Esophagus squamous epithelium (tissue), 5 donors: ENCODE measurements at regions not wholly inside any gene's neighbourhood (a gene's known extent, or its start where the extent isn't known, plus 50 kb on each side); places are given as distances from the start of the nearest gene placed in this dataset.

Source experiments
- DNase-seq: peaks from one replicate; lab custom pipeline; 2025; lab: John Stamatoyannopoulos, UW
- H3K27ac ChIP-seq, 4 donors: fragments of 200-600 bp; sonication (generic); one replicate each; pipeline ENCODE4 v1.5.1; 2016 to 2019; ENCODE audit warnings: mild to moderate bottlenecking in 1 of 4
- H3K27me3 ChIP-seq, 4 donors: fragments of 200-600 bp; sonication (generic); 1 replicate in 3 of 4; 2 replicates in 1 of 4; pipeline versions ENCODE4 v1.5.1 to v1.6.0; 2017 to 2021; ENCODE audit warnings: antibody characterized with exemption in 1 of 4
- H3K36me3 ChIP-seq, 3 donors: fragments of 200-600 bp; sonication (generic); one replicate each; pipeline ENCODE4 v1.5.1; 2016 to 2019
- H3K4me1 ChIP-seq, 3 donors: fragments of 200-600 bp; sonication (generic); one replicate each; pipeline ENCODE4 v1.5.1; 2017 to 2019
- H3K4me3 ChIP-seq, 4 donors: fragments of 200-600 bp; sonication (generic); 1 replicate in 3 of 4; 2 replicates in 1 of 4; pipeline ENCODE4 v1.5.1; 2016 to 2019; ENCODE audit warnings: mild to moderate bottlenecking in 2 of 4, moderate library complexity in 1 of 4
- H3K9me3 ChIP-seq, 3 donors: fragments of 200-600 bp; sonication (generic); one replicate each; pipeline ENCODE4 v1.5.1; 2016 to 2019
- POLR2A ChIP-seq, 4 donors: fragments of 450-650 bp; IDR thresholded peaks; one replicate each; pipeline ENCODE4 v1.6.1; 2017; ENCODE audit warnings: antibody characterized with exemption in 4 of 4, mild to moderate bottlenecking in 4 of 4, moderate library complexity in 3 of 4
- WGBS, 2 donors: methylation state at CpG; one replicate each; pipeline ENCODE4 v1.1.5; 2018; 5-methylcytosine and 5-hydroxymethylcytosine counted together
- intact Hi-C: fragments of 100-400 bp; cut with DNase I; formaldehyde crosslinking; loops from one replicate; pipeline ENCODE4 v1.15.0; 2022
- TF ChIP-seq, protein P1 (sequence below), 6 experiments: fragments of 450-650 bp in 4 of 6; fragments of 200-600 bp in 2 of 6; sonication (generic) in 2 of 6; IDR thresholded peaks; one replicate each; pipeline ENCODE4 v1.5.1; 2016 to 2019; ENCODE audit warnings: antibody characterized with exemption in 6 of 6, mild to moderate bottlenecking in 4 of 6, moderate library complexity in 4 of 6
- donor health status: DM: yes; HTN: yes; CAD: no.

DNA sequence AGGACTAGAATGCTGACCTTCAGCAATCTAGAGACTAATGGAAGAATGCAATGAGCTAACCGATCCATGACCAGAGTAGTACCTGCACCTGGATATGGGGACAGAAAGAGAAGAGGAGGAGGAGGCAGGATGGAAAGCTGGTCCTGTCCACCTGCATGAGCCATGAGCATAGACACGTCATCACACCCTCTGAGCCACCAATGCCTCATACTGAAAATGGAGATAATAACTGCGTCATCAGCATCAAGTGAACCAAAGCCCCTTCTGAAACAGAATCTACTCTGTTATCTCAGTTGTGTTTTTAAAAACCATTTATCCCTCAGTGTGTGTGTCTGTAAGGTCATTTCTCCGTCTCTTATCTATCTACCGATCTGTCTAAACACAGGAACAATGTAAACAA, 327.0 kb downstream of the BCL11B start:
- Histone ChIP-seq H3K27me3 (no peaks in the 10 kb centered on the region), H3K27ac (no peak overlapping the region), H3K9me3 (no peaks in the 10 kb centered on the region), H3K4me1 (peaks cover 5 to 43% (median 34%) of the 10 kb centered on the region in 3 donors), H3K36me3 (no peaks in the 10 kb centered on the region), H3K4me3 (no peak overlapping the region)
- TF ChIP-seq, protein P1, sequence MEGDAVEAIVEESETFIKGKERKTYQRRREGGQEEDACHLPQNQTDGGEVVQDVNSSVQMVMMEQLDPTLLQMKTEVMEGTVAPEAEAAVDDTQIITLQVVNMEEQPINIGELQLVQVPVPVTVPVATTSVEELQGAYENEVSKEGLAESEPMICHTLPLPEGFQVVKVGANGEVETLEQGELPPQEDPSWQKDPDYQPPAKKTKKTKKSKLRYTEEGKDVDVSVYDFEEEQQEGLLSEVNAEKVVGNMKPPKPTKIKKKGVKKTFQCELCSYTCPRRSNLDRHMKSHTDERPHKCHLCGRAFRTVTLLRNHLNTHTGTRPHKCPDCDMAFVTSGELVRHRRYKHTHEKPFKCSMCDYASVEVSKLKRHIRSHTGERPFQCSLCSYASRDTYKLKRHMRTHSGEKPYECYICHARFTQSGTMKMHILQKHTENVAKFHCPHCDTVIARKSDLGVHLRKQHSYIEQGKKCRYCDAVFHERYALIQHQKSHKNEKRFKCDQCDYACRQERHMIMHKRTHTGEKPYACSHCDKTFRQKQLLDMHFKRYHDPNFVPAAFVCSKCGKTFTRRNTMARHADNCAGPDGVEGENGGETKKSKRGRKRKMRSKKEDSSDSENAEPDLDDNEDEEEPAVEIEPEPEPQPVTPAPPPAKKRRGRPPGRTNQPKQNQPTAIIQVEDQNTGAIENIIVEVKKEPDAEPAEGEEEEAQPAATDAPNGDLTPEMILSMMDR (IDR thresholded peaks at IDR 0.05), result no peak
- TF ChIP-seq POLR2A (IDR thresholded peaks at IDR 0.05), result no peak
- intact Hi-C loops, result no loop called here
- 85 to 93% methylated on average over 5 of the region's 5 CpGs for WGBS, 2 donors
- no peak for DNase-seq

DNA sequence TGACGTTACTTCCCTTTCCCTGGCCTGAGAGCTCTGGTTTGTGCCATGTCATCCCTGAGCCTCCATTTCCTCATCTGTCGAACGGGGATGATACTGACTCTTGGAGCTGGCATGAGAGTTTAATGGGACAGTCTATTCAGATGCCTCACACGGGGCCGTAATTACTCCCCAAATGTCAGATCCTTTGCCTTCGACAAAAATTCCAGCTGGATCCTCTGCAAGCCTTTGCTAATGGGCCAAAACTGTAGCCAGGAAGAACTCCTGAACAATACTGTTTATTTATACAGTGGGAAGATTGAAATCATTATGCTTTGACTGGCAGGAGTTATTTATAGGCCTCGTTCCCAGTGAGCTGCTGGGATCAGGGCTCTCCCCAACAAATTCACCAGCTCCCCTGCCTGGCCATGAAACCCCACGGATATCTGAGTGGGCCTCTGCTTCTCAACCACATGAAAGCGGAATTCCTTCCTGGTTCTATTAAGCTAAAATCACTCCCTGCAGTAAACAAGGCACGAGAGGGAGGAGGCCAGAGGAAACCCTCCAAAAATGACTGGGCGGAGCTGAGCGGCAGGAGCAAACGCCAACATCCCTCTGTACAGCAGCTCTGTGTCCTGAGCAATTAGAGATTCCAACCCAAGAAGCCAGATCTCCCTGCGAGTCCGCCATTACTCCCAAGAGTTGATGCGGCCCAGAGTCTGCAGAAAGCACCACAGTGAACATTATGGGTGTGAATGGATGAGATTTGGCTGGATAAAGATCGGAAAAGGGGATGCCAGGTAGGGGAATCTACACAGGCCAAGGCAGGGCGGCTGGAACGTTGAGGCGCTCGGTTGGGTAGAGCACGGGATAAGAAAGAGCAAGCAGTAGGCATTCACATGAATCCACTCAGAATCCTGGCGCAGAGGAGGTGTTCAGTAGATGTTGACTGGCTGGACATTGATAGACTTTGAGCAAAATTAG, 326.1 kb downstream of the BCL11B start:
- Histone ChIP-seq H3K4me3 (no peak overlapping the region), H3K36me3 (no peaks in the 10 kb centered on the region), H3K9me3 (no peaks in the 10 kb centered on the region), H3K4me1 (peaks cover 5 to 50% (median 34%) of the 10 kb centered on the region in 3 donors), H3K27me3 (no peaks in the 10 kb centered on the region), H3K27ac (peak overlapping the region in 3 of 4 donors; percentile 27 to 76 (median 71))
- WGBS, 2 donors, result 71 to 81% methylated on average over 17 to 20 of the region's 23 CpGs
- TF ChIP-seq, protein P1 (IDR thresholded peaks at IDR 0.05), result no peak
- no peak for TF ChIP-seq POLR2A (IDR thresholded peaks at IDR 0.05)
- intact Hi-C loops, result no loop called here
- DNase-seq, result no peak

DNA sequence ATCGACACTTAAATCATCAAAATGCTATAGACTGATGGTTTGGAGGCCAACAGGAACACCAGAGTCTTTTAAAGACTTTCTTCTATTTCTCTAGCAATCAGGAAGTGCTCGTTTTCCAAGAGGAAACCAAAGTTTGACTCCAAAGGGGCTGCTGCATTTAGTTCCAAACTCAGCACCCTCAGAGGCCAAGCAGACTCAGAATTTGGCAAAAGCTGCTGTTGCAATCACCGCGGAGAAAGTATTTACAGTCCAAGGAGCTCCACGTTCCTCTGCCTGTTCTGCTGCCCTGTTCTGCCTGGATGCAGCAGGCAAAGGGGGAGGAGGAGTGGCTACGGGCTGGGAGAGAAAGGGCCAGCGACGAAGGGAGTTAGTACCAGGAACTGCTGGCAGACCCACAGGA, 325.1 kb downstream of the BCL11B start:
- no peak for DNase-seq
- 10 to 42% methylated on average over 2 to 6 of the region's 8 CpGs for WGBS, 2 donors
- Histone ChIP-seq H3K9me3 (no peaks in the 10 kb centered on the region), H3K27me3 (no peaks in the 10 kb centered on the region), H3K4me3 (peak overlapping the region in 1 of 4 donors; percentile 35), H3K27ac (peak overlapping the region in 3 of 4 donors; percentile 48 to 71 (median 61)), H3K36me3 (no peaks in the 10 kb centered on the region), H3K4me1 (peaks cover 5 to 50% (median 34%) of the 10 kb centered on the region in 3 donors)
- intact Hi-C loops, result no loop called here
- no peak for TF ChIP-seq POLR2A (IDR thresholded peaks at IDR 0.05)
- TF ChIP-seq, protein P1 (IDR thresholded peaks at IDR 0.05), result no peak

DNA sequence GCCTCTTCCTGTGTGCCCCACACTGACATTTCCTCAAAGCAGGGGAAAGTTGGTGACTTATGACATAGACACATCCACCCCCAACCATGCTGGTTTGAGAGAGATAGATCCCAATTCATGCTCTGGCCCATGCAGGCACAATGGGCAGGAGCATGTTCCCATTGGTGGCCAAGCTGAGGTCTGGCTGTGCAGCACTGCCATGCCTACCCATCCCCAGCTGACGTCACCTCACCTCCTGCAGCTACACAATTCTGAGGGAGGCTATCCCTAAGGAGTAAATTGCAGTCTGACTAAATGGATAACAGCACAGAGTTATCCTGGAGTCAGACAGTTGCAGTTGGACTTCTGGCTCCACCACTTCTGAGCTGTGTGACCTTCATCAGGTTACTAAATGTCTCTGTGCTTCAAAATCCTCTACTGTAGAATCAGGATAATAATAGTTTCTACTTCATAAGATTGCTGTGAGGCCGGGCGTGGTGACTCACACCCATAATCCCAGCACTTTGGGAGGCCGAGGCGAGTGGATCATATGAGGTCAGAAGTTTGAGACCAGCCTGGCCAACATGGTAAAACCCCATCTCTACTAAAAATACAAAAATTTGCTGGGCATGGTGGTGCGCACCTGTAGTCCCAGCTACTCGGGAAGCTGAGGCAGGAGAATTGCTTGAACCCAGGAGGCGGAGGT, 323.9 kb downstream of the BCL11B start:
- Histone ChIP-seq H3K27ac (peak overlapping the region in 1 of 4 donors; percentile 71), H3K27me3 (no peaks in the 10 kb centered on the region), H3K36me3 (no peaks in the 10 kb centered on the region), H3K4me1 (peaks cover 9 to 58% (median 39%) of the 10 kb centered on the region in 3 donors), H3K4me3 (no peak overlapping the region), H3K9me3 (no peaks in the 10 kb centered on the region)
- intact Hi-C loops, result no loop called here
- DNase-seq, result no peak
- TF ChIP-seq, protein P1 (IDR thresholded peaks at IDR 0.05), result no peak
- TF ChIP-seq POLR2A (IDR thresholded peaks at IDR 0.05), result no peak
- 52 to 78% methylated on average over 5 to 7 of the region's 8 CpGs for WGBS, 2 donors

DNA sequence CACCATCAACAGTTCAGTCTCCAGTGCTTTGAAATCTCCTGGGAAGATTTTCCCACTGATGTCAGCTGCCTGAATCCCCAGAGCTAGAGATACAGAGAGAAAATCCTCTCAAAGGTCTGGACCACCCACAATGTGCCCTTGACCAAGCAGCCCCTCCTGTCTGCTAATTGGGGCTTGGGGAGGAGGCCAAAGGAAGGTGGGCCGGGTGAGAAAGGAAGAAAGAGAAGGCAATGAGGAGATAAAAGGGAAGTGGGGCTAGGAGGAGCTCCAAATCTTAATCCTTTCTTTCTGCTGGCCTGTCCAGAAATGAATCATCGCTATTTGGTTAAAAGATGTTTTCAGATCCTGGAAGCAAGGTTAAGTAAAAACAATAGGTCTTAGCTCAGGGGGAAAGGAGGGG, 322.9 kb downstream of the BCL11B start:
- peaks cover 19 to 68% (median 49%) of the 10 kb centered on the region in 3 donors for H3K4me1 ChIP-seq
- 0 to 39% methylated on average over 2 of the region's 2 CpGs for WGBS, 2 donors
- intact Hi-C loops, result no loop called here

More for the DNA sequence above, 322.9 kb downstream of the BCL11B start:
- H3K4me3 ChIP-seq, result no peak overlapping the region
- H3K36me3 ChIP-seq, result no peaks in the 10 kb centered on the region
- no peaks in the 10 kb centered on the region for H3K27me3 ChIP-seq
- peak overlapping the region in 2 of 4 donors; percentile 21 to 42 for H3K27ac ChIP-seq
- H3K9me3 ChIP-seq, result no peaks in the 10 kb centered on the region
- TF ChIP-seq, protein P1 (IDR thresholded peaks at IDR 0.05), result no peak
- no peak for TF ChIP-seq POLR2A (IDR thresholded peaks at IDR 0.05)
- DNase-seq, result no peak
